ENCODE measurements at regions not wholly inside any gene's neighbourhood (a gene's known extent, or its start where the extent isn't known, plus 50 kb on each side); places are given as distances from the start of the nearest gene placed in this dataset.

DNA sequence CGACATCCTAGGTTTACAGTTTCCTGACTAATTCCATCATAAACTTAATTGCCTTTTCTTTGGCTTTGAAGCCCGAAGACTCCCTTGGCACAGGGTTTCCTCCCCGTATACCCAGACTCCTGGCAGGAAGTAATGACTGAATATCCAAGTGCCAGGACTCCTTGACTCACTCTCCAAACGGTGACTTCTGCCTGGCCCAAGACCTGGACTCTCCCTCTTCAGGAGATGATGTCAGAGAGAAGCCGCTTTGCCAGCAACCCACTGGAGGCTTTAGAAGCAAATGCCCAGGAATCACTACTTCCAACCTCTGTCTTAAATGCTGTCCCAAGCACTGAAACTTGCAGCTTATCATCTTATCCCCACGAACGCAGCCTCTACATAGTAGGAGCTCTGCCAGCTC lies 146.5 kb downstream of the RGS9 start:
- no peak overlapping the region for H2AFZ ChIP-seq (ENCODE audit: low read length)
- H3K4me3 ChIP-seq (replicated peaks in 1 of 4; ENCODE audit: control extremely low read depth in 1 of 4, insufficient read depth in 1 of 4, low read depth in 3 of 4, low read length in 4 of 4) = no peak overlapping the region
- TF ChIP-seq EZH2 (IDR thresholded peaks at IDR 0.05; ENCODE audit: low read length, missing control alignments) = no peak
- TF ChIP-seq, protein P1, sequence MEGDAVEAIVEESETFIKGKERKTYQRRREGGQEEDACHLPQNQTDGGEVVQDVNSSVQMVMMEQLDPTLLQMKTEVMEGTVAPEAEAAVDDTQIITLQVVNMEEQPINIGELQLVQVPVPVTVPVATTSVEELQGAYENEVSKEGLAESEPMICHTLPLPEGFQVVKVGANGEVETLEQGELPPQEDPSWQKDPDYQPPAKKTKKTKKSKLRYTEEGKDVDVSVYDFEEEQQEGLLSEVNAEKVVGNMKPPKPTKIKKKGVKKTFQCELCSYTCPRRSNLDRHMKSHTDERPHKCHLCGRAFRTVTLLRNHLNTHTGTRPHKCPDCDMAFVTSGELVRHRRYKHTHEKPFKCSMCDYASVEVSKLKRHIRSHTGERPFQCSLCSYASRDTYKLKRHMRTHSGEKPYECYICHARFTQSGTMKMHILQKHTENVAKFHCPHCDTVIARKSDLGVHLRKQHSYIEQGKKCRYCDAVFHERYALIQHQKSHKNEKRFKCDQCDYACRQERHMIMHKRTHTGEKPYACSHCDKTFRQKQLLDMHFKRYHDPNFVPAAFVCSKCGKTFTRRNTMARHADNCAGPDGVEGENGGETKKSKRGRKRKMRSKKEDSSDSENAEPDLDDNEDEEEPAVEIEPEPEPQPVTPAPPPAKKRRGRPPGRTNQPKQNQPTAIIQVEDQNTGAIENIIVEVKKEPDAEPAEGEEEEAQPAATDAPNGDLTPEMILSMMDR (conservative IDR thresholded peaks at IDR 0.05 in 1 of 2, IDR thresholded peaks at IDR 0.05 in 1 of 2; ENCODE audit: low read depth in 1 of 2, low read length in 2 of 2) = no peak
- peak in 1 of 2 donors; percentile 75 for DNase-seq (ENCODE audit: low read depth in 2 of 2)
- no peak overlapping the region for H3K4me2 ChIP-seq (ENCODE audit: extremely low read depth, insufficient read depth, low read length)
- no peak overlapping the region for H3K27ac ChIP-seq (ENCODE audit: insufficient read depth, low read length)
- H3K9ac ChIP-seq (ENCODE audit: insufficient read depth, low read length) = no peak overlapping the region
- H3K27me3 ChIP-seq (ENCODE audit: control insufficient read depth, insufficient read depth, low read length) = no peaks in the 10 kb centered on the region
- H3K79me2 ChIP-seq (ENCODE audit: control insufficient read depth, insufficient read depth, low read length) = no peaks in the 10 kb centered on the region
- H3K4me1 ChIP-seq (ENCODE audit: control insufficient read depth, extremely low read depth, insufficient read depth, low read length) = no peaks in the 10 kb centered on the region
- H3K9me3 ChIP-seq (ENCODE audit: control insufficient read depth, insufficient read depth, low read depth, low read length) = no peaks in the 10 kb centered on the region
- H4K20me1 ChIP-seq (ENCODE audit: control insufficient read depth, extremely low read depth, insufficient read depth, low read length) = no peaks in the 10 kb centered on the region
- H3K36me3 ChIP-seq (ENCODE audit: control insufficient read depth, insufficient read depth, low read length) = no peaks in the 10 kb centered on the region

DNA sequence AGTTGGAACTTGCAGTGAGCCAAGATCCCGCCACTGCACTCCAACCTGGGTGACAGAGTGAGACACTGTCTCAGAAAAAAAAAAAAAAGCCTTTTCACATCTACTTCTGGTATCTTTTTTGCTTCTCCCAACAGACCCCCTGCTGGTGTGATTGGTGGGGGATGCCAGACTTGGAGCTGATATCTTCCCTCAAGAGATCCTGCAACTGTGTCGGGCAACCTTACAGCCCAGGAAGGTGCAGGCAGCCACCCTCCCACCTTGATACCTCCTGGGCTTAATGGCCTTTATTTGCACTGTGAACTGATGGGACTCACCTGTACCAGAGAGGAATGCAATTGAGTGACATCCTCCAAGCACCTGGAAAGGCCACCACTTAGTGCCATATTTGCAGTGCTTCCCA lies 142.3 kb downstream of the RGS9 start:
- no peak overlapping the region for H3K4me2 ChIP-seq (ENCODE audit: extremely low read depth, insufficient read depth, low read length)
- H3K4me3 ChIP-seq (replicated peaks in 1 of 4; ENCODE audit: control extremely low read depth in 1 of 4, insufficient read depth in 1 of 4, low read depth in 3 of 4, low read length in 4 of 4) = no peak overlapping the region
- H3K36me3 ChIP-seq (ENCODE audit: control insufficient read depth, insufficient read depth, low read length) = no peaks in the 10 kb centered on the region
- TF ChIP-seq, protein P1 (conservative IDR thresholded peaks at IDR 0.05 in 1 of 2, IDR thresholded peaks at IDR 0.05 in 1 of 2; ENCODE audit: low read depth in 1 of 2, low read length in 2 of 2) = no peak
- no peak for TF ChIP-seq EZH2 (IDR thresholded peaks at IDR 0.05; ENCODE audit: low read length, missing control alignments)
- H3K27me3 ChIP-seq (ENCODE audit: control insufficient read depth, insufficient read depth, low read length) = no peaks in the 10 kb centered on the region
- H4K20me1 ChIP-seq (ENCODE audit: control insufficient read depth, extremely low read depth, insufficient read depth, low read length) = no peaks in the 10 kb centered on the region
- peaks cover 3% of the 10 kb centered on the region for H3K4me1 ChIP-seq (ENCODE audit: control insufficient read depth, extremely low read depth, insufficient read depth, low read length)
- no peak overlapping the region for H2AFZ ChIP-seq (ENCODE audit: low read length)
- no peak overlapping the region for H3K9ac ChIP-seq (ENCODE audit: insufficient read depth, low read length)
- no peak overlapping the region for H3K27ac ChIP-seq (ENCODE audit: insufficient read depth, low read length)
- no peak for DNase-seq (ENCODE audit: low read depth in 2 of 2)
- no peaks in the 10 kb centered on the region for H3K9me3 ChIP-seq (ENCODE audit: control insufficient read depth, insufficient read depth, low read depth, low read length)
- H3K79me2 ChIP-seq (ENCODE audit: control insufficient read depth, insufficient read depth, low read length) = no peaks in the 10 kb centered on the region

DNA sequence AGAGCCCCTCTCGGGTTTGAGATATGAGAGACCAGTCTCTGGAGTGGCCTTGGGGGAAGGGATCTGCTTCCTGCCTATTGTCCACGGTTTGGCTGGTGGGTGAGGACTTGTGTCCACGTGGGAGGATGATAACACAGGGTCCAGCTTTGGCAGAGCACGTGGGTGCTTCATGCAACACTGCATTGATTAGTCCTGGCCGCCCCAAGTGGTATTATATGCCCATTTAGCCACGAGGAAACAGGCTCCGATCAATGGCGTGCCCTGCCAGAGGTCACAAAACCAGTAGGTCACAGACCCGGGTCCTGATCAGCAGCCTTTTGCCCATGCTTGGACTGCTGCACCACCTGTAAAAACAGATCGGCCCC lies 141.6 kb downstream of the RGS9 start:
- no peaks in the 10 kb centered on the region for H3K36me3 ChIP-seq (ENCODE audit: control insufficient read depth, insufficient read depth, low read length)
- H3K4me2 ChIP-seq (ENCODE audit: extremely low read depth, insufficient read depth, low read length) = no peak overlapping the region
- peaks cover 3% of the 10 kb centered on the region for H3K4me1 ChIP-seq (ENCODE audit: control insufficient read depth, extremely low read depth, insufficient read depth, low read length)

More for the DNA sequence above, 141.6 kb downstream of the RGS9 start:
- Histone ChIP-seq H4K20me1 (ENCODE audit: control insufficient read depth, extremely low read depth, insufficient read depth, low read length) (no peaks in the 10 kb centered on the region), H3K9ac (ENCODE audit: insufficient read depth, low read length) (no peak overlapping the region), H3K27me3 (ENCODE audit: control insufficient read depth, insufficient read depth, low read length) (no peaks in the 10 kb centered on the region), H3K27ac (ENCODE audit: insufficient read depth, low read length) (no peak overlapping the region), H3K79me2 (ENCODE audit: control insufficient read depth, insufficient read depth, low read length) (no peaks in the 10 kb centered on the region), H3K4me3 (replicated peaks in 1 of 4; ENCODE audit: control extremely low read depth in 1 of 4, insufficient read depth in 1 of 4, low read depth in 3 of 4, low read length in 4 of 4) (no peak overlapping the region), H3K9me3 (ENCODE audit: control insufficient read depth, insufficient read depth, low read depth, low read length) (no peaks in the 10 kb centered on the region), H2AFZ (ENCODE audit: low read length) (no peak overlapping the region)
- TF ChIP-seq, protein P1 (conservative IDR thresholded peaks at IDR 0.05 in 1 of 2, IDR thresholded peaks at IDR 0.05 in 1 of 2; ENCODE audit: low read depth in 1 of 2, low read length in 2 of 2) = no peak
- TF ChIP-seq EZH2 (IDR thresholded peaks at IDR 0.05; ENCODE audit: low read length, missing control alignments) = no peak
- no peak for DNase-seq (ENCODE audit: low read depth in 2 of 2)

All from fibroblast of lung (primary cell).